ENCODE measurements at regions not wholly inside any gene's neighbourhood (a gene's known extent, or its start where the extent isn't known, plus 50 kb on each side); places are given as distances from the start of the nearest gene placed in this dataset.

DNA sequence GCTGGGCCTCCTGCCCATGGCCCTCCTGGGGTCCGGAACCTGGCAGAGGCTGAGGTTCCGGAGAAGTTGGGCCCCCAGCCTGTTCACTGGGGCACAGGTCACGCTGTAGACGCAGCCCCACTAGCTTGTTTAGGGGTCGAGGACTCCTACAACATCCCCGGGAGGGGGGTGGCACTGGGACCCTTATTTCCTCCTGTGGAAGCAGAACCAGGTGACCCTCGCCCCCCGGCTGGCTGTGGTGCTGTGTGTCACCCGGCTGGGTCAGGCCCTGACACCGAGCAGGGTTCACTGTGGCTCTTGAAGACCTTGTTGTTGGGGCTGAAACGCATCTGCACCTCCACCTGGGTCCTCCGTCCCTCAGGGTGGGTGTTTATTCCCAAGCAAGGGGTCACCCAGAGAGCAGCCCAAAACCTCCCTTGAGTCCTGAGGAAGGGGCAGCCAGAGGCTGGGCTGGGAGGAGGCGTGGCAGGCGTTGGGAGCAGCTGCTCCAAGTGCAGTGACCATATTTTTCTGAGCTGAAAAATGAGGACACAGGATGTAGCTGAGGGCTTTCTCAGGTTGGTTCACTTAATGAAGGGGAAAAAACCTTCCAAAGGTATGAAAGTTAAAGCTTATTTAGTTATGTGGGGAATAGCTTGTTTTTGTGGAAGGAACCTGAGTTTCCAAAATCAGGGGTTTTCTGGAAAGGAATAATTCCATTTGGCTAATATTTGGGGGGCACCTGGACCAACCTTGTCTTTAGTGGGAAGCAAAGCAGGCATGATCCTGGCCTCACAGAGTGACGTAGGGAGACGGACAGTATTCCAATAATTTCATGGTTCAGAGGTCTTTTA lies 164.7 kb upstream of the IER5L start:
- no peak for DNase-seq (ENCODE audit: low read depth)

DNA sequence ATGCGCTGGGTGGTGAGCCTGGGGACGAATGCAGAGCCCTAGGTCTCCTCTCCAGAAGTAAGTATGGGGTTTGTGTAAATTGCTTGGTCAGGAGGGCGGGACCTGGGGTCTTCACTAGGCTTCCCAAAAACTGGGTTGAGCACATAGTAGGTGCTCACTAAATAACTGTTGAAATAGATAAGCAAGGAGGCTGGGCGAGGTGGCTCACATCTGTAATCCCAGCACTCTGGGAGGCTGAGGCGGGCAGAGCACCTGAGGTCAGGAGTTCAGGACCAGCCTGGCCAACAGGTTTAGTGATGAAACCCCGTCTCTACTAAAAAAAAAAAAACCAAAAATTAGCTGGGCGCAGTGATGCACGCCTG lies 163.9 kb upstream of the IER5L start:
- no peak for DNase-seq (ENCODE audit: low read depth)

DNA sequence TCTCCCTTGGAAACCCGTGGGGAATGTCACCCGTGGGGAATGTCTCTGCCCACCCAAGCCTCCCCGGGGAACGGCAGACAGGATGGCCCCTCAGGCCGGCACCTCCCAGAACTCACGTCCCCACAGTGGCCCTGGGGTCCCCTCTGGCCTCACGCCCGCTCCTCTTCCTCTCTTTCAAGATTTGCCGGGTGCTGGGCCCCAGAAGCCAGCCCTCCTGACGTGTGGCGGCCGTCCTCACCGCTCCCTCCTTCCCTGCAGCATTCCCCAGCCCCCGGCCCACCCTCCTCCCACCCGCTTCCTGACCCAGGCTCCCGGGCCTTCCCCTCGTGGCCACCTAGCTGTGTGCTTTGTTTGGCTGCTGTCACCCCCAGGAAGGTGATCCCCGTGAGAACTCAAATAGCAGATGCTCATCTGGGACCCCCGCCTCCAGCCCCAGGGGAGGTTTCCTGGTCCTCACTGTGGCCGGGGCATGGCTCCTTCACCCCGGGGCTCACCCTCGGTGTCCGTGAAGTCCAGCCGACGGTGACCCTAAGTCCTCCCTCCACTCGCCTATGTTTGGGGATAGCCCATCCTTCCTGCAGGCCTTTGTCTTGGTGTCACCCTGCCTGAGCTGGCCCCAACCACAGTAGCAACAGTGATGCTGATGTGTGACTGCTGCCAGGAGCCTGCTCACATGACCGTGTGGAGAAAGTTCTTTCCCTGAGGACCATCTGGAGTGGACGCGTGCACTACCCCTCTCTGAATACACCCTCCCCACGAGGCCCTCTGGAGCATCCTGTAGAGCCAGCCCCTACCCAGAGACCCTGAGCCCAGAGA lies 163.3 kb upstream of the IER5L start:
- DNase-seq (ENCODE audit: low read depth): no peak

DNA sequence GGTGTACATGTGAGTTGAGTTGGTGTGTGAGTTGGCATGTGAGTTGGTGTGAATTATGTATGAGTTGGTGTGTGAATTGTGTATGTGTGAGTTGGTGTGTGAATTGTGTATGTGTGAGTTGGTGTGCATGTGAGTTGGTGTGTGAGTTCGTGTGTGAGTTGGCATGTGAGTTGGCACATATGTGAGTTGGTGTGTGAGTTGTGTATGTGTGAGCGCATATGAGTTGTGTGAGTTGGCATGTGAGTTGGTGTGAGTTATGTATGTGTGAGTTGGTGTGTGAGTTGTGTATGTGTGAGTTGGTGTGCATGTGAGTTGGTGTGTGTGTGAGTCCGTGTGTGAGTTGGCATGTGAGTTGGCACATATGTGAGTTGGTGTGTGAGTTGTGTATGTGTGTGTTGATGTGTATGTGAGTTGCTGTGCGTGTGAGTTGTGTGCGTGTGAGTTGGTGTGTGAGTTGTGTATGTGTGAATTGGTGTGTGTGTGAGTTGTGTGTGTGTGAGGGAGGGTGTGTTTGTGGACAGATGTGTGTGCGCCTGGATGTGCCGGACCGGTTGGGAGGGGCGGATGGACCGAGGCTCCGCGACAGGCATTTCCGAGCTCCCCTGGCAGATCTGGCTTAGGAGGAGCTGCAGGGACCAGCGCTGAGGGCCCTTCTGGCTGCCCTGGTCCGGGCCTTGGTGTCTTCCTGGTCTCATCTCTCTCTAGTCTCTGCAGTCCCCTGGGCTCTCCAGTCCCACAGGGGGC lies 162.5 kb upstream of the IER5L start:
- no peak for DNase-seq (ENCODE audit: low read depth)

DNA sequence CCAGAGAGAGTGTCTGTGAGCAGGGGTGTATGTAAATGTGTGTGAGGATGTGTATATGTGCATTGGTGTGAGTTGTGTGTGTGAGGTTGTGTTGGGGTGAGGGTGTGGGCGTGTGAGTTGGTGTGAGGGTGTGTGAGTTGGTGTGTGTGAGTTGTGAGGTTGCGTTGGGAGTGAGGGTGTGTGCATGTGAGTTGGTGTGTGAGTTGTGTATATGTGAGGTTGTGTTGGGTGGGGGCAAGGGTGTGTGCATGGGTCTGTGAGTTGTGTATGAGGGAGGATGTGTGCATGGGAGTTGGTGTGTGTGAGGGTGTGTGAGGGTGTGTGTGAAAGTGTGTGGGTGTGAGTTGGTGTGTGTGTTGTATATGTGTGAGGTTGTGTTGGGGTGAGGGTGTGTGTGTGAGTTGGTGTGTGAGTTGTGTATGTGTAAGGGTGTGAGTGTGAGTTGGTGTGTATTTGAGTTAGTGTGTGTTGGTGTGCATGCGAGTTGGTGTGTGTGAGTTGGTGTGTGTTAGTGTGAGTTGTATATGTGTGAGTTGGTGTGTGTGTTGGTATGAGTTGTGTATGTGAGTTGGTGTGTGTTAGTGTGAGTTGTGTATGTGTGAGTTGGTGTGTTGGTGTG lies 161.6 kb upstream of the IER5L start:
- DNase-seq (ENCODE audit: low read depth): no peak

DNA sequence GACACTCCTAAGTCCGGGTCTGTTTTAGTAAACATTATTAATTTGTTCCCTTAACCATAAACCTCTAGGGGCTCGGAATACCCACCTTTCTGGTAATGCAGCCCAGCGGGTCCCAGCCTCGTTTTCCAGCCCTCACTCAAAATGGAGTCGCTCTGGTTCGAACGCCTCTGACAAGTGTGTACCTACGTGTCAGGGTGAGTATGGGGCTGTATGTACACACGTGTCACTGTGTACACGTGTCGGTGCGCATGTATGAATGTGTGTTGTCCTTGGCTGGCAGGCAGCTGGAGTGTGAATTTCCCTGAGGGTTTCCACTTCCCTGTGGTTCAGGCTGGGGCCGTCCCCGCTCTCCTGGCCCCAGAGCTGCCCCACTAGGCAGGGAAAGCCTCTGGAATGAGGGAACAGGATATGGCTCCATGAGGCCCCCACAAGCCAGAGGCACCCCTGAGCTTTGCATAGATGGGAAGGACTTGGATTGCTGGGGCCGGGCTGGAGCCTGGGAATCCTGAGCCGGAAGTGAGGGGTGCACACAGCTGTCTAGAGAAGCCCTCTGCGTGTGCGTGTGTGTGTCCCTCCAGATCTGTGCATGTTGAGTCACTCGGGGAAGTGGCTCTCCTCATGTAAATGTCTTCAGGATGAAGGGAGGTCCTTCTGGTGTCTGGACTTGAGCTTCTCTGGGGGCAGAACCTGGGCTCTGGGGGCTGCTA lies 160.8 kb upstream of the IER5L start:
- no peak for DNase-seq (ENCODE audit: low read depth)

DNA sequence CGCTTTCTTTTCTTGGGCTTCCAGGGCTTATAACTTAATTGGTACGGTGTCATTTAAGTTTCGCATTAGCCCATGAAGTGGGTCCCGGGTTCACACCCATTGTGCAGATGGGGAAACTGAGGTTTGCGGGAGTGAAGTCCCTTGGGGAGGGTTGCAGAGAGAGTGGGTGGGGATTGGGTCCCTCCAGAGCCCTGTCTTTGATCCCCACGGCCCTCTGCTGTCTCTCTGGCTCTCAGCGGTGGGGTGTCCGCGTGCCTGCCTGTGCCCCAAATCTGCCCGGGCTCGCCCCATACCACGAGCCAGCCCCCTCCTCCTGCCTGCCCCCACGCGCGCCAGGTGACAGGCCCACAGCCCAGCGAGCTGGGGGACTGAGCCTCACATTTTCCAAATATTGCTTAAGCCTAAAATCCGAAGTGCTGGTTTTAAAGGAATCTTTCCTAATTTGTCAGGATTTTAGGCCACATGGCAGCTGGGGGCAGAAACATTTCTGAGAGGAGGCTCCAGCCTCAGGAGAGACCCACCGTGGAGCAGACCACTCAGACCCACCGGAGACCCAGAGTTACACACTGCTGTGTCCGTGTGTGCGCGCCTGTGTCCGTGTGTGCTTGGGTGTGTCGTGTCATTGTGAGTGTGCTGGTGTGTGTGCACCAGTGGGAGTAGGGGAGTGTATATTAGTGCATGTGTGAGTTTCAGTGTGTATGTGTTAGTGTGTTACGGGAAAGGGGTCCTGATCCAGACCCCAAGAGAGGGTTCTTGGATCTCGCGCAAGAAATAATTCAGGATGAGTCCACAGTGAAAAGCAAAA lies 159.5 kb upstream of the IER5L start:
- DNase-seq (ENCODE audit: low read depth): no peak

DNA sequence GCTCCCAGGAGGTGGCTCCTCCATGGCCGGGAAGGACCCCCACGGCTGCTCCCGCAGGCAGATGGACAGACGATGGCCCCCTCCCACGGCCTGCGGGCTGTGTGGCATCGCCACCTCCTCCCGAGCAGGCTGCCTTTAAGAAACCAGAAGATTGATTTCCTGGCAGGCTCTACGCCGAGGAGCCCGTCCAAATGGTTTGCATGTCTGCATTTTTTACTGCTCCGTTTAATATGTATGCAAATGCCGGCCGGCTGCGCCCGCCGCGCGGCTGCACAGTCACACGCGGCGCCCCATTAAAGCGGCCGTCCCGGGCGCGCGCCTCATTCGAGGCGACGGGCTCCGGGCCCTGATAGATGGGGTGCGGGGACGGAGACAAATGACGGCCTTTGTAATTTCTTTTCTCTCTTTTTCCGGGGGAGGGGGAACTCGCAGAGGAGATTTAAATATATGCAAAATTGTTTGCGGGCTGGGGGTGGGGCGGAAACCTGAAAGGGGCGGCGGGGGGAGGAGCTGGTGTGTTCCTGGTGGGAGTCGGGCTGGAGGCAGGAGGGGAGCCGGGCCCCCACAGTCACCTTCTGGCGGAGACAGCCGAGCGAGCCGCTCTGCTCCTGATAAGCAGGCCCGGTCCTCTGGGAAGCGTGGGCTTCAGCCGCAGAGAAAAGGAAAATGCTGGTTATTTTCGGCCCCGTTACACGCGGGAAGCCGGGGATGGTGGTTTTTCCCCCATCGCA lies 158.7 kb upstream of the IER5L start:
- no peak for DNase-seq (ENCODE audit: low read depth)

DNA sequence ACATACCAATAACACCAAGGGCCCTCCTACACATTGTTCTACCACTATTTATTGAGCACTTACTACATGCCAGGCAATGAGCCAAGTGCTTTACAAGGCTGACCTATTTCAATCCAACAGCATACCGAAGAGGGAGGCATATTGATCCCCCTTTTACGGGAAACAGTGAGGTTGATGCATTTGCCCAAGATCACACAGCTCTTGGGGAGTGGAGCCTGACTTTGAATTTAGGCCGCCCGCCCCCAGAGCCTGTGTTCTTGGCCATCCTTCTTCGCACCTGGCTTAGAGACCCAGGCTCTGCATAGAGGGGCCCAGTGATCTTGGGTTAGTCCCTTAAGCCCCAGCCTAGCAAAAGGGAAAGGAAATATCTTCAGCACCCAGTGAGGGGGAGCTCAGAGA lies 158.1 kb upstream of the IER5L start:
- DNase-seq (ENCODE audit: low read depth): no peak

DNA sequence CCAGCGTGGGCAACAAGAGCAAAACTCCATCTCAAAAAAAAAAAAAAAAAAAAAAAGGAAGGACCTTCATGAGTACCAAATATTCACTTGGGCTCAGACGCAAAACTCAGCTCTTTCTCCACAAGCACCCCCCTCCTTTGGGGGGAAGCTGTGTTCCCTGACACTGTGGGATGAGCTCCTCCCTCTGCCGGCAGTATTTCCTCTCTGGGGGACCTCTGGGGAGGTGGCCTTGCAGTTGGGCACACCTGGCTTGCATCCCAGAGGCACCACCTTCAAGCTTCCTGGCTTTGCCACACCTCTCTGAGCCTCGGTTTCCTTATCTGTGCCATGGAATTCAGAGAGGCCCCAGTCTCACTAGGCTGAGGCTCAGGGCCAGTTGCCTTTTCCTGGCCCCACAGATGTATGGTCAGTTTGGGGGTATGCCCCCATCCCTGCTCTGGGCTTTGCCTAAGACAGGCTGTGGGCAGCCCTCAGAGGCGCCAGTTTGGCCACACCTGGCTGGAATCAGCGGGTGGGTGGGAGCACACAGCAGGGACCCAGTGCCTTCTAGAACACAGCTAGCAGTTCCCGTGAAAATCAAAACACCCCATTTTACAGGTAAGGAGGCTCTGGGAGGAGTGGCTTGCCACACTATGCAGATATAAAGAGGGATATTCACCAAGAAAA lies 157.5 kb upstream of the IER5L start:
- DNase-seq (ENCODE audit: low read depth): no peak

DNA sequence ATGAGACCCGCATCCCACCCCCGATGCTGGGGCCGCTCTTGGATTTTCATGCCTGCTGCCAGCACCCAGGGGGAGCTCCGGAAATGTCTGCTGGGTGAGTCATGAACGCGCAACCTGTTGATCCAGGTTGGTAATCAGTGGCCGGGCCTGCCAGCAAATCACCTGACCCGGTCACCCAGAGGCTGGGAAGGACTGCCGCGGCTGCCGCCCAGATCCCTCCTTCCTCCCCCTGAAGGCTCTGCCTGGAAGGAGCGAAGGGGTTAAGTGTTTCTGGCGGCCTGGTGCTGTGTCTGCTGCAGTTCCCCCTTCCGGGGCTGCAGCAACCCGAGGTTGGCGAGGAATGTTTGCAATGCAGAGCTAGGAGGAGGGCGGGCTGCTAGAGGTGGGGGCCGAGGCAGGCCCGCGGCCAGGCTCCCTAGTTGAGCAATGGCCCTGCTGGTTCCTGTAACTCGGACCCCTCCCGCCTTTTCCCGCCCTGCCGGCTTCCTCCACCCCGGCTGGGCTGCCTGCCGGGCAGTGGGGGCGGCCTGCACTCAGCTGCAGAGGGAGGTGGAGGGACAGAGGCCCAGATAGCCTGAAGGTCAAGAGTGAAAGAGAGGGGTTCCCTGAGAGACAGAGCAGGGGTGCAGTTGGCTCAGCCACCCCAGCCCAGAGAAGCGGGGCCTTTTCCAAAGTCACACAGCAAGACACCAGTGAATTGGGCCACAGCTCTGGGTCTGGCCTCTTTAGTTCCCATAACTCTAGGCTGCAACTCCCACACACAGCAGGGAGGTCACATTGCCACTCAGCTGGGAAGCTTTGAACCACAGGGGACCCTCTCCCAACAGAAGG lies 156.3 kb upstream of the IER5L start:
- no peak for DNase-seq (ENCODE audit: low read depth)

DNA sequence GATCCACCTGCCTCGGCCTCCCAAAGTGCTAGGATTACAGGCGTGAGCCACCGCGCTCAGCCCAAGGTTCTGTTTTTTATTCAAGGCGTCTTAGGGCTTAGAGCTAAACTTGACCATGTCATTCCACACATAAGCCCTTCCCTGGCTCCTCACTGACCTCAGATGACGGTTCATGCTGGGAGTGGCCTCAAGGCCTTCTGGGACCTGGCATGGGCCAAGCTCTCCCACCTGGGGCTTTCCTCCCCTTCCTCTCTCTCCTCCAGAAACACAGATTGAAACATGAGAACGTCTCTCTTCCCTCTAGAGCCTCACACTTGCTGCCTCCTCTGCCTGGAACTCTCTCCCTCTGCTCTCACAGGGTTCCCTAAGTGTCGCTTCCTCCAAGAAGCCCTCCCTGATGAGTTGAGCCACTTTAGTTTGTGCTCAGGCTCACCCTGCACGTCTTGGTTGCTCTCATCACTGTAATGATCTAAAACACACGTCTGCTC lies 155.6 kb upstream of the IER5L start:
- DNase-seq (ENCODE audit: low read depth): no peak

DNA sequence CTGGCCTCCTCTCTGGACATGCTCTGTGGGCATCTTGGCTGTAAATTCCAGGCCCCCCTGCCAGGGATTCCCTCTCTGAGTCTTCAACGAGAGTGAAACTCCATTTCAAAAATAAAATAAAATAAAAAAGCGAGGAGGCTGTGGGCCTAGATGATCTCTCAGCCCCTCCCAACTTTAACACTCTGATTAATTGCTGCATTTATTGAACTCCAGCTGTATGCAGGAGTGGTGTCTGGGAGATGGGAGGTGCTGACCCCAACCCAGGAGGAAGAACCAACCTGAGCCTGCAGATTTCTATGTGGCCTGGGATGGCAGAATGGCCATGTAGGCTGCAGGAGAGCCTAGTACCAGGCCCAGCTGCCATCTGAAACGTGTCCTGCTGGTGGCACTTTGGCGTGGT lies 154.5 kb upstream of the IER5L start:
- no peak for DNase-seq (ENCODE audit: low read depth)

DNA sequence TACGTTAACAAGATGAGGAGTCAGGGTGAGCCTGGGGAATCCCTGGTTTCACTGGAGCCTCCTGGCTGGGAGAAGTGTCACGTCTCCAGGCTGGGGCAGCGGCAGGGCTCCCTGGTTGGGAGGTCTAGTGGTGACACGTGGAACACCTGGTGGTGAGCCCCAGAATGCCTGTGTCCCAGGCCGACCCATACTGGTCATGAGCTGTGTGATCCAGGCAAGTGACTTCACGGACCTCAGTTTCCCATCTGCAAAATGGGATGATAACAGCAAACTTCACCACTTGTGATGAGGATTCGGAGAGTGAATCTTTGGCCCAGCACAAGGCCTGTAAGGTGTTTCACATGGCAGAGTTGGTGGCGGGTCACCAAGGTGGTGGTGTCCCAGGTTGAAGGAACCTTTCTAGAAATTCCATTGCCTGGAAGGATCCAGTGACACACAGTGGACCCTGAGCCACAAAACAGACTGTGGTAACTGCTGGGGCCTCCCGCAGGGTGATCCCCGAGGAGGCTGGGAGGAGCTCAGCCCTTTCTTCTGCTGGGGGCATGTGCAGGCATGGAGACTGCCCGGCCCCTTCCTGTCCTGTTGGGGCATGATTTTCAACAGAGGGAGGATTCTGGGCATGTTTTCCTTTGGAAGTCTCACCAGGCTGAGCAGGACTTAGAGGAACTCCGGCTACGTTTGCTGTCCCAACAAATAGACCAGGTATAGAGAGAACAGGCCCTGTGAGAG lies 153.9 kb upstream of the IER5L start:
- no peak for DNase-seq (ENCODE audit: low read depth)

DNA sequence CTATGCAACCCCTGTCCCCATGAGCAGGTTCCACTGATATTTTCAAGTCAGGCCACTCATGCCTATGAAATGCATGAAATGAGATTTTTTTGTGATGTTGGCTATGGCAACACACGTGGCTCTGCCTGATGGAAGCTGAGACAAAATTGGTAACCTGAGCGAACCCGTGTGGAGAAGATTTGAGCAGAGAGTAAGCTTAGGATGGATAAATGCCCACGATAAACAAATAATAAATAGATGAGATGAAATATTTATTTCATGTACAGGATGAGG lies 153.4 kb upstream of the IER5L start:
- DNase-seq (ENCODE audit: low read depth): no peak

DNA sequence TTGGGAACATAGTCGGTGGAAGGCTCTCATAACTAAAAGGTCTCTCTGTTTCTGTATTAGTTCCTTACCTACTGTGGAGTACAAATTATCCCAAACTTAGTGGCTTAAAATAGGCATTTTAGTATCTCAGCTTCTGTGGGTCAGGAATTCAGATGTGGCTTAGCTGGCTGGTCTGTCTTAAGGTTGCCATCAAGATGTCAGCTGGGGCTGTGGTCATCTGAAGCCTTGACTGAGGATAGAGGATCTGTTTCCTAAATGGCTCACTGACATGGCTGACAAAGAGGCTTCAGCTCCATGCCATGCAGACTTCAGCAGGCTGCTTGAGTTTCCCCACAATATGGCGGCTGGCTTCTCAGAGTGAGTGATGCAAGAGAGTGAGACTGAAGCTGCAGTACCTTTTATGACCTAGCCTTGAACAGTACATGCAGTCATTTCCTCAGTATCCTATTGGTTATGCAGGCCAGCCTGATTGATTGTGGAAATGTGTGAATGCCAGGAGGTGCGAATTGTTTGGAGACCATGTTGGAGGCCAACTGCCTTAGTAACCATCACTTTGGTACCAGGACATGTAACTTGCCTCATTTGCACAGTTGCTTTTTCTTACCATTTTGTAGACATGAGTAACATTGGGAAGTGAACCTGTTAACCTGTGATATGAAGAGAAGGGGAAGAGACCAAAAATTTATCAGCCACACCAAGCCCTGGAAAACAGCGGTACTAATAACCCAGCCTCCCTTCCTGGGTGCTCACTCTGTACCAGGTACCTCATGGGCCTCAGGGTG lies 152.8 kb upstream of the IER5L start:
- DNase-seq (ENCODE audit: low read depth): no peak

DNA sequence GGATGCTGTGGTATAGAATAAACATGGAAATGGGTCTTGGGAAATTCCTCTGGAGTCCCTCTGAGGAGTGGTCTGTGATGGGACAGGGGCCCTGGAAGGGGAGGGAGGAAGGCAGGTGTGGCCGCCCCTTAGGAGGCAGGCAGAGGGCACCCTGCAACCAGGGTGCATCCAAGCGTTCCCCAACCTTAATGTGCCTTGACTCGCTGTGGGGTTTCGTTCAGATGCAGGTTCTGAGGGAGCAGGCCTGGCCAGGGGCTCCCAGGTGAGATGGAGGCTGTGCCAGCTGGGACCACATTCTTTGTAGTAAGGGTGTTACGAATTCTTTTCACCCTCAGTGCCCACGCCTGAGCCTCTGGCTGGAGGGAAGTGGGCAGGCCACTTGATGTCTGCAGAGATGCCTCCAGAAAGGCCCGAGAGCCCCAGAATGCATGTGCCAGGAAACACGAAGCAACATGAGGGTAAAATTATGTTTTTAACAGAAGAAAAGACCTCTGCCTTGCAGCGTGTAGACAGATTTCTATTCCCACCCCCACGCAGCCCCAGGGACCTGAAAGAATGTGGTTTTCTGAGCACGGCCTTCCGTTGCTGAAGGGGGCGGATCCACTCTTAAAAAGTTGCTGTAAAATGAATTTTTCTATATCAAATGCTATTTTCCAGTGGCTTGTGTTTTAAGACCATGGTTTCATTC lies 150.4 kb upstream of the IER5L start:
- no peak for DNase-seq (ENCODE audit: low read depth)

Data from activated T-helper 1 cell treated with Interleukin-2 at 50 U/mL for 16 hours (primary cell).